ENCODE measurements at regions not wholly inside any gene's neighbourhood (a gene's known extent, or its start where the extent isn't known, plus 50 kb on each side); places are given as distances from the start of the nearest gene placed in this dataset.

DNA sequence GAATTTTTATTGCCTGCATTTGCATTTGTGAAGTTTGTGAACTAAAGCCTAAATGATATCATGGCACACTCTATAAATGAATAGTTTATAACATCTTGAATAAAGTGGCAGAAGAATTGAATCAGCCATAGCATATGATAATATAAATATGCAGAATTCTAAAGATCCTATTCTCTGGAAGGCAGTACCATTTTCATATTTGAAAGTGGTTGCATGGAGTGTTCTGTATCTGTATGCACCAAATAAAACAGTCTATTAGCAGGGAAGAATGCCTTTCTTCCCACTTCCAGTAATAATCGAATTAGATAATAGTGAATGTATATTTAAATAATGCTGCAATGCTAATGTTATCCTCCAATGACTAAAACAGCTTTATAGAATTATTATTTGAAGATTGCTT lies 57.9 kb upstream of the TRIM67 start:
- H3K27ac ChIP-seq (ENCODE audit: low read depth in 1 of 2, low read length in 2 of 2): no peak overlapping the region
- H3K4me1 ChIP-seq (ENCODE audit: control insufficient read depth in 4 of 4, insufficient read depth in 4 of 4, low read length in 3 of 4): no peaks in the 10 kb centered on the region
- 65% methylated on average over 1 of the region's 1 CpG for WGBS
- H3K9ac ChIP-seq (ENCODE audit: low read depth in 1 of 2, low read length in 2 of 2): no peak overlapping the region
- no peaks in the 10 kb centered on the region for H3K27me3 ChIP-seq (ENCODE audit: control insufficient read depth in 4 of 4, insufficient read depth in 4 of 4, low read length in 3 of 4)
- no peaks in the 10 kb centered on the region for H3K36me3 ChIP-seq (ENCODE audit: control insufficient read depth in 4 of 4, insufficient read depth in 3 of 4, low read depth in 1 of 4, low read length in 3 of 4)
- no peak for DNase-seq (ENCODE audit: low spot score)
- H3K9me3 ChIP-seq (ENCODE audit: control insufficient read depth in 4 of 4, low read length in 3 of 4): no peaks in the 10 kb centered on the region
- no peak overlapping the region for H3K4me3 ChIP-seq (ENCODE audit: low read depth in 1 of 3, low read length in 3 of 3)
- TF ChIP-seq, protein P1, sequence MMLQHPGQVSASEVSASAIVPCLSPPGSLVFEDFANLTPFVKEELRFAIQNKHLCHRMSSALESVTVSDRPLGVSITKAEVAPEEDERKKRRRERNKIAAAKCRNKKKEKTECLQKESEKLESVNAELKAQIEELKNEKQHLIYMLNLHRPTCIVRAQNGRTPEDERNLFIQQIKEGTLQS (IDR thresholded peaks at IDR 0.05): no peak
- TF ChIP-seq HNF4G (IDR thresholded peaks at IDR 0.05) (no peak), FOXA2 (IDR thresholded peaks at IDR 0.05) (no peak), TAF1 (conservative IDR thresholded peaks at IDR 0.05) (no peak), JUND (IDR thresholded peaks at IDR 0.05) (no peak), FOXA1 (IDR thresholded peaks at IDR 0.05) (no peak), GABPA (IDR thresholded peaks at IDR 0.05 in 1 of 2, conservative IDR thresholded peaks at IDR 0.05 in 1 of 2) (no peak), EGR1 (IDR thresholded peaks at IDR 0.05; ENCODE audit: low read depth in 2 of 2) (no peak), YY1 (IDR thresholded peaks at IDR 0.05) (no peak), HNF4A (conservative IDR thresholded peaks at IDR 0.05) (no peak), NR2F2 (IDR thresholded peaks at IDR 0.05) (no peak), RXRA (IDR thresholded peaks at IDR 0.05) (no peak), RAD21 (IDR thresholded peaks at IDR 0.05) (no peak)
- TF ChIP-seq, protein P2, sequence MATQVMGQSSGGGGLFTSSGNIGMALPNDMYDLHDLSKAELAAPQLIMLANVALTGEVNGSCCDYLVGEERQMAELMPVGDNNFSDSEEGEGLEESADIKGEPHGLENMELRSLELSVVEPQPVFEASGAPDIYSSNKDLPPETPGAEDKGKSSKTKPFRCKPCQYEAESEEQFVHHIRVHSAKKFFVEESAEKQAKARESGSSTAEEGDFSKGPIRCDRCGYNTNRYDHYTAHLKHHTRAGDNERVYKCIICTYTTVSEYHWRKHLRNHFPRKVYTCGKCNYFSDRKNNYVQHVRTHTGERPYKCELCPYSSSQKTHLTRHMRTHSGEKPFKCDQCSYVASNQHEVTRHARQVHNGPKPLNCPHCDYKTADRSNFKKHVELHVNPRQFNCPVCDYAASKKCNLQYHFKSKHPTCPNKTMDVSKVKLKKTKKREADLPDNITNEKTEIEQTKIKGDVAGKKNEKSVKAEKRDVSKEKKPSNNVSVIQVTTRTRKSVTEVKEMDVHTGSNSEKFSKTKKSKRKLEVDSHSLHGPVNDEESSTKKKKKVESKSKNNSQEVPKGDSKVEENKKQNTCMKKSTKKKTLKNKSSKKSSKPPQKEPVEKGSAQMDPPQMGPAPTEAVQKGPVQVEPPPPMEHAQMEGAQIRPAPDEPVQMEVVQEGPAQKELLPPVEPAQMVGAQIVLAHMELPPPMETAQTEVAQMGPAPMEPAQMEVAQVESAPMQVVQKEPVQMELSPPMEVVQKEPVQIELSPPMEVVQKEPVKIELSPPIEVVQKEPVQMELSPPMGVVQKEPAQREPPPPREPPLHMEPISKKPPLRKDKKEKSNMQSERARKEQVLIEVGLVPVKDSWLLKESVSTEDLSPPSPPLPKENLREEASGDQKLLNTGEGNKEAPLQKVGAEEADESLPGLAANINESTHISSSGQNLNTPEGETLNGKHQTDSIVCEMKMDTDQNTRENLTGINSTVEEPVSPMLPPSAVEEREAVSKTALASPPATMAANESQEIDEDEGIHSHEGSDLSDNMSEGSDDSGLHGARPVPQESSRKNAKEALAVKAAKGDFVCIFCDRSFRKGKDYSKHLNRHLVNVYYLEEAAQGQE (IDR thresholded peaks at IDR 0.05): no peak
- TF ChIP-seq, protein P3, sequence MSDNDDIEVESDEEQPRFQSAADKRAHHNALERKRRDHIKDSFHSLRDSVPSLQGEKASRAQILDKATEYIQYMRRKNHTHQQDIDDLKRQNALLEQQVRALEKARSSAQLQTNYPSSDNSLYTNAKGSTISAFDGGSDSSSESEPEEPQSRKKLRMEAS (IDR thresholded peaks at IDR 0.05): no peak

DNA sequence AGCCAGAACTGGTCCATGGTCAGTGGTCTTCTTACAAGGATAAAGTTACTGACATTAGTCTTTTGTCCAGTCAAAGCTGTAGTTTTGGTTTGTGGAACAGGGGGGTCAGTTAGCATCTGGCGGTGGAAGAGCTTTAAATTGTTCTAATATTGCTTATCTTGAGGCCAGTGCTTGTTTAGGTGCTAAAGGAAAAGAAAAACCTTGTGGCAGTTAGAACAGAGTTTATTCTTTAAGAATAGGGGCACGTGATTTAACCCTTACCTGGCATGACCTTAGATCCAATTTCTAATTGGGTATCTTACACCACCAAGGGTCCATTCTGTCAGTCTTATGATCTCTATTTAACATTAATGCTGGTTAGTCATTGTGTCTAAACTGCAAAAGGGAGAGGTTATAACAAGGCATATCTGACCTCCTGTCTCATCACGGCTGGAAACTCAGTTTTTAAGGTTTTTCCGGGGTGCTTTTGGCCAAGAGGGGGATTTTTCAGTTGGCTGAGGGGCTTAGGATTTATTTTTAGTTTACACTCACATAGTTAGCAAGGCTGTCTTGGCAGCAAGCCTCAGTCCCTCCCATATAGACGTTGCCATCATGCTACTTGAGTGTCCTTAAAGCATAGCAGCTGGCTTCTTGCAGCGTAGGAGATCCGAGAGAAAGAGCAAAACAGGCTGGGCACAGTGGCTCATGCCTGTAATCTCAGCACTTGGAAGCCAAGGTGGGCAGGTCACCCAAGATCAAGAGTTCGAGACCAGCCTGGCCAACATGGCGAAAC lies 60.1 kb upstream of the FAM89A start:
- WGBS: 81% methylated on average over 9 of the region's 9 CpGs
- TF ChIP-seq JUND (IDR thresholded peaks at IDR 0.05): no peak
- TF ChIP-seq, protein P4, sequence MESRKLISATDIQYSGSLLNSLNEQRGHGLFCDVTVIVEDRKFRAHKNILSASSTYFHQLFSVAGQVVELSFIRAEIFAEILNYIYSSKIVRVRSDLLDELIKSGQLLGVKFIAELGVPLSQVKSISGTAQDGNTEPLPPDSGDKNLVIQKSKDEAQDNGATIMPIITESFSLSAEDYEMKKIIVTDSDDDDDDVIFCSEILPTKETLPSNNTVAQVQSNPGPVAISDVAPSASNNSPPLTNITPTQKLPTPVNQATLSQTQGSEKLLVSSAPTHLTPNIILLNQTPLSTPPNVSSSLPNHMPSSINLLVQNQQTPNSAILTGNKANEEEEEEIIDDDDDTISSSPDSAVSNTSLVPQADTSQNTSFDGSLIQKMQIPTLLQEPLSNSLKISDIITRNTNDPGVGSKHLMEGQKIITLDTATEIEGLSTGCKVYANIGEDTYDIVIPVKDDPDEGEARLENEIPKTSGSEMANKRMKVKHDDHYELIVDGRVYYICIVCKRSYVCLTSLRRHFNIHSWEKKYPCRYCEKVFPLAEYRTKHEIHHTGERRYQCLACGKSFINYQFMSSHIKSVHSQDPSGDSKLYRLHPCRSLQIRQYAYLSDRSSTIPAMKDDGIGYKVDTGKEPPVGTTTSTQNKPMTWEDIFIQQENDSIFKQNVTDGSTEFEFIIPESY (IDR thresholded peaks at IDR 0.05): no peak
- no peak for TF ChIP-seq RXRA (IDR thresholded peaks at IDR 0.05)
- TF ChIP-seq SP1 (IDR thresholded peaks at IDR 0.05): no peak
- no peak for TF ChIP-seq YY1 (IDR thresholded peaks at IDR 0.05)
- TF ChIP-seq NR2F2 (IDR thresholded peaks at IDR 0.05): no peak
- TF ChIP-seq GABPA (IDR thresholded peaks at IDR 0.05 in 1 of 2, conservative IDR thresholded peaks at IDR 0.05 in 1 of 2): no peak
- no peak for TF ChIP-seq HNF4A (conservative IDR thresholded peaks at IDR 0.05)
- TF ChIP-seq, protein P3 (IDR thresholded peaks at IDR 0.05): no peak
- no peak for TF ChIP-seq TAF1 (conservative IDR thresholded peaks at IDR 0.05)
- TF ChIP-seq, protein P5, sequence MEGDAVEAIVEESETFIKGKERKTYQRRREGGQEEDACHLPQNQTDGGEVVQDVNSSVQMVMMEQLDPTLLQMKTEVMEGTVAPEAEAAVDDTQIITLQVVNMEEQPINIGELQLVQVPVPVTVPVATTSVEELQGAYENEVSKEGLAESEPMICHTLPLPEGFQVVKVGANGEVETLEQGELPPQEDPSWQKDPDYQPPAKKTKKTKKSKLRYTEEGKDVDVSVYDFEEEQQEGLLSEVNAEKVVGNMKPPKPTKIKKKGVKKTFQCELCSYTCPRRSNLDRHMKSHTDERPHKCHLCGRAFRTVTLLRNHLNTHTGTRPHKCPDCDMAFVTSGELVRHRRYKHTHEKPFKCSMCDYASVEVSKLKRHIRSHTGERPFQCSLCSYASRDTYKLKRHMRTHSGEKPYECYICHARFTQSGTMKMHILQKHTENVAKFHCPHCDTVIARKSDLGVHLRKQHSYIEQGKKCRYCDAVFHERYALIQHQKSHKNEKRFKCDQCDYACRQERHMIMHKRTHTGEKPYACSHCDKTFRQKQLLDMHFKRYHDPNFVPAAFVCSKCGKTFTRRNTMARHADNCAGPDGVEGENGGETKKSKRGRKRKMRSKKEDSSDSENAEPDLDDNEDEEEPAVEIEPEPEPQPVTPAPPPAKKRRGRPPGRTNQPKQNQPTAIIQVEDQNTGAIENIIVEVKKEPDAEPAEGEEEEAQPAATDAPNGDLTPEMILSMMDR (IDR thresholded peaks at IDR 0.05; ENCODE audit: low read depth, low read length, missing input control): no peak
- Histone ChIP-seq H3K4me3 (ENCODE audit: low read depth in 1 of 3, low read length in 3 of 3) (no peak overlapping the region), H3K4me1 (ENCODE audit: control insufficient read depth in 4 of 4, insufficient read depth in 4 of 4, low read length in 3 of 4) (no peaks in the 10 kb centered on the region), H3K9me3 (ENCODE audit: control insufficient read depth in 4 of 4, low read length in 3 of 4) (no peaks in the 10 kb centered on the region), H3K9ac (ENCODE audit: low read depth in 1 of 2, low read length in 2 of 2) (no peak overlapping the region), H3K27me3 (ENCODE audit: control insufficient read depth in 4 of 4, insufficient read depth in 4 of 4, low read length in 3 of 4) (no peaks in the 10 kb centered on the region), H3K36me3 (ENCODE audit: control insufficient read depth in 4 of 4, insufficient read depth in 3 of 4, low read depth in 1 of 4, low read length in 3 of 4) (no peaks in the 10 kb centered on the region), H3K27ac (ENCODE audit: low read depth in 1 of 2, low read length in 2 of 2) (no peak overlapping the region)
- no peak for DNase-seq (ENCODE audit: low spot score)
